GM12872 (cell line): ENCODE measurements at regions not wholly inside any gene's neighbourhood (a gene's known extent, or its start where the extent isn't known, plus 50 kb on each side); places are given as distances from the start of the nearest gene placed in this dataset.

Experiments
- TF ChIP-seq, protein P1 (sequence below): IDR thresholded peaks from 3 replicates; pipeline ENCODE4 v1.5.1; 2011; ENCODE audit warnings: low read depth, mild to moderate bottlenecking, low read length, moderate library complexity; ENCODE audit not compliant: insufficient read depth

DNA sequence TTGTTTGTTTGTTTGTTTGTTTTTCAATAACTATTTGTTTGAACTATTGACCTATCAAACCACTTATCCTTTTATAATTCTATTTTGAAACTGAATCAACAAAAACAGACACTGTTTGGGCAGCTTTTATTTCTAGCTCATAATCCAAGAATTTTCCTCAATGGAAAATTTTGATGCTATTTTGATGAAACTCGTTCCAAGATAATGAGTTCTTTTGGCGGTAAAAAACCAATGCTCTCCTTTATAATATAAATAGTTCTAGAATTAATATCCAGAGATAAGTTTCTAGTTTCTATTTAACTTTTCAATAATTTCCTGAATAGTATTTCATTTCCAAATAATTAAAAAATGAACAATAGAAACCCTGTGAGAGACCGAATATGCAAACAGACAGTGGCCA lies 146.5 kb upstream of the EDNRB start:
- TF ChIP-seq, protein P1, sequence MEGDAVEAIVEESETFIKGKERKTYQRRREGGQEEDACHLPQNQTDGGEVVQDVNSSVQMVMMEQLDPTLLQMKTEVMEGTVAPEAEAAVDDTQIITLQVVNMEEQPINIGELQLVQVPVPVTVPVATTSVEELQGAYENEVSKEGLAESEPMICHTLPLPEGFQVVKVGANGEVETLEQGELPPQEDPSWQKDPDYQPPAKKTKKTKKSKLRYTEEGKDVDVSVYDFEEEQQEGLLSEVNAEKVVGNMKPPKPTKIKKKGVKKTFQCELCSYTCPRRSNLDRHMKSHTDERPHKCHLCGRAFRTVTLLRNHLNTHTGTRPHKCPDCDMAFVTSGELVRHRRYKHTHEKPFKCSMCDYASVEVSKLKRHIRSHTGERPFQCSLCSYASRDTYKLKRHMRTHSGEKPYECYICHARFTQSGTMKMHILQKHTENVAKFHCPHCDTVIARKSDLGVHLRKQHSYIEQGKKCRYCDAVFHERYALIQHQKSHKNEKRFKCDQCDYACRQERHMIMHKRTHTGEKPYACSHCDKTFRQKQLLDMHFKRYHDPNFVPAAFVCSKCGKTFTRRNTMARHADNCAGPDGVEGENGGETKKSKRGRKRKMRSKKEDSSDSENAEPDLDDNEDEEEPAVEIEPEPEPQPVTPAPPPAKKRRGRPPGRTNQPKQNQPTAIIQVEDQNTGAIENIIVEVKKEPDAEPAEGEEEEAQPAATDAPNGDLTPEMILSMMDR = no peak

DNA sequence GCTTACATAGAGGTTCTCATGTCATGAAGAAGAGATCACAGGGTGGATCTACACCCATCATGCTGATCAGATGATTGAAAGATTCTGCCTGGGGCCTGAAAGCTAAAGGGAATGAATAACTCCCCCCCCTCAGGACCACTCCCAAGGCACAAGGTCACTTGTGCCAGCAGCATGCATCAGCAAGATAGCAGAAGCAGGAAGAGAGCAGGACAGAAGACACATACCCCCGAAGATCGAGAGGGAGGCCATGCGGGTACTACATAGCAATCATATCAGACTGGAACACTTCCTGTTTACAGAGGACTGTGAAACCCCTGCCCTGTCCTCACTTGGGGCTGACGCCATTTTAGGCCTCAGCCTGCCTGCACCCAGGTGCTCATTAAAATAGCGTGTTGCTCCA lies 143.2 kb upstream of the EDNRB start:
- TF ChIP-seq, protein P1 = no peak

DNA sequence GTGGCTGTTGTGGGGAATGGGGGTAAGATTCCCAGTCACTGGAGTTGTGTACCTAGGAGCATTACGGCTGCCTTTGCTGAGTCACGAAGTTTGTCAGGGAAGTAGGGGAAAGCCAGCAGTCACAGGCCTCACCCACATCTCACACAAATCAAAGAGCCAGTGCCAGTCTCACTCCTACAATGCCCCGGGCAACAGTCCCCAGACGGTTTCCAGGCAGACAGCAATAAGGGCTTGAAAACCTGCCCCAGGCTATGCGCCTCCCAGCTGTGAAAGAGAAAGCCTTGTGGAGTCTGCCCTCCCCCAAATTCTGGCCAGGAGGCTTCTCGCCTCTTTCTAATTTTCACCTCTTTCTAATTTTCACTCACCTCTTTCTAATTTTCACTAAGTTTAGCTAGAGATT lies 142.3 kb upstream of the EDNRB start:
- TF ChIP-seq, protein P1 = no peak

DNA sequence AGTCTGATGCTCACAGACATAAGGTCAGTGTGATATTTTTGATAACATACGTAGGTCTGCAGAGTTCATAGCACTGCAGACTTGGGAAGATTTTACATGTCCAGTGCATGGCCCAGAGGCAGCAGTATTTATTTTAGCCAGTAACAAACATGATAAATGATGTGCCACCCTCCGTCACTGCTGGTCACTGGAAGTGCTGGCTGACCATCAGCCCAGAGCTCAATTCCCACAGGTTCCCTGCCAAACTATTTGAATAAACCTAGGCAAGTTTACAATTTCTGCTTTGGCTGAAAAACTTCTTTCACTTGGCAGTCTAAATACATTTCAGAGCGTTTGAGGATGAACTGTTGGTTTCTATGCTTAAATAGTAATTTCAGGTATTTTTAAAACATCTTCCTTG lies 135.5 kb upstream of the EDNRB start:
- TF ChIP-seq, protein P1 = no peak

DNA sequence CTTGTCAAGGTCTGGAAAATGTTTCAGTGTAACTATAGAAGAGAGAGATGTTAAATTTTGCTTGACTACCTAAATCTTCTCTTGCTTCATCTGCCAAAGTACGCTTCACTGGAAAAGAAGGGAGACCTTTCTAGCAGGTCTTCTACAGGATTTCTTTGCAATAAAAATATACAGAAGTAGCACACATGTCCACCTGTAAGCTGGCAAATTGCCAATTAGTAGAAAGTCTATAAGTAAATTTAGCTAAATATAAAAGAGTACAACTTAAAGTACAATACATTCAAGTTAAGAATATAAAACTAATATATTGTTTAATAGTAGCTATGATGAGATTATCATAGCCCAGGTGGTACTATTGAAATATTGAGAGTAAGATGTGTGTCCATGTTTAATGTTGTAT lies 128.5 kb upstream of the EDNRB start:
- TF ChIP-seq, protein P1 = no peak

DNA sequence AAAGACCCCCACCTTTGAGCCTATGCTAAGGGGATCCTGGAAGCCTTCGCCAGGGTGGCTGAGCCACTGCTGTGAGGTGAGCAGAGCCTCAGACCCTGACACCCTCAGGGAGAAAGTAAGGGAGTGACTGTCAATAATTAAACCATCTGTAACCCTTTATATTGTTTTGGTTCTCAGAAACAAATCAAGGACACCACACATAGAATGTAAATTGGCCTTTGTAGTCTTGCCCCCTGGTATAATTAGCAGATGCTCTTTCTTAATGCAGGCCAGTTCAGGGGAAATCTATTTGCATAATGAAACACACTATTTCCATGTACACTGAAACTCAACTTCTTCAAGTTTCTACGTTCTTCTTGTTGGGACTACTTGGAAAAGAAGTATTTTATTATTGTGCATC lies 127.7 kb upstream of the EDNRB start:
- TF ChIP-seq, protein P1 = no peak

DNA sequence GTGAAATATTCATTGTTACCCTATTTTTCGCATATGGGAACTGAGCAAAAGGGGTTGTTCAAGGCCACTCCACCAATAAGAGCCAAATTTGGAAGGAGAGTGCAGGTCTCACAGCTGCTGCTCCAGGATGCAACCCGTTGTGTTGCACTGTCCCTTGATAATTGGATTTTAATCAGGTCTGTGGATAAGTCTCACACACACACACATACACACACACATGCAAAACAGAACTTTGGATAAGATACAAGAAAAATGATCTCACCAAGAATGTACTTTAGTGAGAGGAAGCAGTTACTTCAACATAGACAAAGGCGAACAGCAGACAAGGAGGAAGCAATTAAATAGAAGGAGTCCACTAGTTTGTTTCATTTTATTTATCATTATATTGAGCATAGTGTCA lies 127.3 kb upstream of the EDNRB start:
- TF ChIP-seq, protein P1 = no peak
